SK-N-SH treated with all-trans-retinoic acid at 6 μM for 48 hours (cell line): ENCODE measurements at regions not wholly inside any gene's neighbourhood (a gene's known extent, or its start where the extent isn't known, plus 50 kb on each side); places are given as distances from the start of the nearest gene placed in this dataset.

Experiments
- ATAC-seq: fragments of 200-7000 bp; cut with Tn5 transposase; 3 replicates; pipeline ENCODE4 v1.9.1; 2020; ENCODE audit warnings: mild to moderate bottlenecking, moderate library complexity
- ARNTL ChIP-seq: fragments of 450-650 bp; formaldehyde crosslinking; IDR thresholded peaks from 2 replicates; pipeline ENCODE4 v1.5.0; 2020; ENCODE audit warnings: low read depth, mild to moderate bottlenecking, moderate library complexity, borderline replicate concordance
- BACH2 ChIP-seq: fragments of 250-450 bp; sonication (Bioruptor Pico); IDR thresholded peaks from 2 replicates; pipeline ENCODE4 v1.9.0; 2021; ENCODE audit warnings: mild to moderate bottlenecking, borderline replicate concordance
- CSRNP3 ChIP-seq: fragments of 250-450 bp; sonication (Bioruptor Pico); IDR thresholded peaks from 2 replicates; pipeline ENCODE4 v1.5.1; 2021; ENCODE audit warnings: mild to moderate bottlenecking, moderate library complexity
- ESRRG ChIP-seq: fragments of 250-450 bp; sonication (Bioruptor Pico); IDR thresholded peaks from 2 replicates; pipeline ENCODE4 v1.6.1; 2021; ENCODE audit warnings: mild to moderate bottlenecking
- GLIS3 ChIP-seq: fragments of 250-450 bp; sonication (Bioruptor Pico); IDR thresholded peaks from 2 replicates; pipeline ENCODE4 v1.5.0; 2020; ENCODE audit warnings: mild to moderate bottlenecking, moderate library complexity
- ISL1 ChIP-seq: fragments of 250-450 bp; sonication (Bioruptor Pico); IDR thresholded peaks from 2 replicates; pipeline ENCODE4 v2.1.2; 2022; ENCODE audit warnings: mild to moderate bottlenecking, moderate library complexity
- OSR1 ChIP-seq: fragments of 250-450 bp; sonication (Bioruptor Pico); IDR thresholded peaks from 2 replicates; pipeline ENCODE4 v1.8.0; 2022; ENCODE audit warnings: moderate library complexity, mild to moderate bottlenecking, inconsistent platforms
- POU6F1 ChIP-seq: fragments of 250-450 bp; sonication (Bioruptor Pico); IDR thresholded peaks from 2 replicates; pipeline ENCODE4 v1.8.0; 2021; ENCODE audit warnings: low read depth, mild to moderate bottlenecking, moderate library complexity, borderline replicate concordance
- PPARA ChIP-seq: fragments of 250-450 bp; sonication (Bioruptor Pico); IDR thresholded peaks from 2 replicates; pipeline ENCODE4 v1.5.0; 2020; ENCODE audit warnings: mild to moderate bottlenecking, borderline replicate concordance
- RARB ChIP-seq: fragments of 250-450 bp; sonication (Bioruptor Pico); IDR thresholded peaks from 2 replicates; pipeline ENCODE4 v1.8.0; 2021; ENCODE audit warnings: mild to moderate bottlenecking, moderate library complexity
- TCF4 ChIP-seq: fragments of 250-450 bp; sonication (Bioruptor Pico); IDR thresholded peaks from 2 replicates; pipeline ENCODE4 v1.8.0; 2021; ENCODE audit warnings: mild to moderate bottlenecking, moderate library complexity, borderline replicate concordance
- TOX ChIP-seq: fragments of 250-450 bp; sonication (Bioruptor Pico); IDR thresholded peaks from 2 replicates; pipeline ENCODE4 v1.8.0; 2021; ENCODE audit warnings: mild to moderate bottlenecking, moderate library complexity, borderline replicate concordance
- TSHZ2 ChIP-seq: fragments of 250-450 bp; sonication (Bioruptor Pico); IDR thresholded peaks from 2 replicates; pipeline ENCODE4 v1.5.0; 2020; ENCODE audit warnings: mild to moderate bottlenecking, moderate library complexity
- ZC3H10 ChIP-seq: fragments of 250-450 bp; sonication (Bioruptor Pico); IDR thresholded peaks from 2 replicates; pipeline ENCODE4 v1.5.1; 2021; ENCODE audit warnings: mild to moderate bottlenecking, moderate library complexity
- ZFP3 ChIP-seq: fragments of 250-450 bp; sonication (Bioruptor Pico); IDR thresholded peaks from 2 replicates; pipeline ENCODE4 v1.5.0; 2020; ENCODE audit warnings: mild to moderate bottlenecking, moderate library complexity
- ZFP30 ChIP-seq: fragments of 450-650 bp; formaldehyde crosslinking; IDR thresholded peaks from 2 replicates; pipeline ENCODE4 v1.5.0; 2022; ENCODE audit warnings: mild to moderate bottlenecking, moderate library complexity
- ZNF565 ChIP-seq: fragments of 450-650 bp; formaldehyde crosslinking; conservative IDR thresholded peaks from 2 replicates; pipeline ENCODE4 v1.5.0; 2020; ENCODE audit warnings: low read depth, mild to moderate bottlenecking, moderate library complexity
- ZNF70 ChIP-seq: fragments of 450-650 bp; formaldehyde crosslinking; IDR thresholded peaks from 2 replicates; pipeline ENCODE4 v1.5.0; 2020; ENCODE audit warnings: mild to moderate bottlenecking, moderate library complexity
- ZNF8 ChIP-seq: fragments of 450-650 bp; formaldehyde crosslinking; IDR thresholded peaks from 2 replicates; pipeline ENCODE4 v1.5.0; 2020; ENCODE audit warnings: mild to moderate bottlenecking, moderate library complexity
- TF ChIP-seq, protein P1 (sequence below): fragments of 250-450 bp; sonication (Bioruptor Pico); IDR thresholded peaks from 2 replicates; pipeline ENCODE4 v1.5.1; 2020; ENCODE audit warnings: low read depth, mild to moderate bottlenecking, moderate library complexity
- TF ChIP-seq, protein P2 (sequence below): fragments of 250-450 bp; sonication (Bioruptor Pico); IDR thresholded peaks from 2 replicates; pipeline ENCODE4 v1.8.0; 2020; ENCODE audit warnings: mild to moderate bottlenecking, moderate library complexity, borderline replicate concordance

DNA sequence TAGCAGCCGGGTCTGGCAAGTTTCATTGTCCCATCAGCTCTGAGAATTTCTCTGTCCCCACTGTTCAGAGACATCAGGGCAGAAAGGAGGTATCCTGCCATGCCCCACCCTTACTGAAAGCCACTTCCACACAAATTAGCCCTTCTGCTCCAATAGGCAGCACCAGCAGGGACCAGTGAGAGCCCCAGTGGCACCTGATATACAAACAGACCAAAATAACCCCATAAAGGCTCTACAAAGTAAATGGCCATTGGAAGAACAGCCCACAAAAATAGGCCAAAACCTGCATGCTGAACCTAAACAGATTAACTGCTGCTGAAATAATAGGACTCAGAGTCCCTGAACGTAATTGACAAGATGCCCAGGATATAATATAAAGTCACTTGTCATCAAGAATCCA lies 199.9 kb downstream of the TMEM200A start:
- no peak for TF ChIP-seq ZFP30
- no peak for TF ChIP-seq PPARA (CRISPR knock-in tag)
- TF ChIP-seq POU6F1, result no peak
- no peak for TF ChIP-seq OSR1
- TF ChIP-seq, protein P1, sequence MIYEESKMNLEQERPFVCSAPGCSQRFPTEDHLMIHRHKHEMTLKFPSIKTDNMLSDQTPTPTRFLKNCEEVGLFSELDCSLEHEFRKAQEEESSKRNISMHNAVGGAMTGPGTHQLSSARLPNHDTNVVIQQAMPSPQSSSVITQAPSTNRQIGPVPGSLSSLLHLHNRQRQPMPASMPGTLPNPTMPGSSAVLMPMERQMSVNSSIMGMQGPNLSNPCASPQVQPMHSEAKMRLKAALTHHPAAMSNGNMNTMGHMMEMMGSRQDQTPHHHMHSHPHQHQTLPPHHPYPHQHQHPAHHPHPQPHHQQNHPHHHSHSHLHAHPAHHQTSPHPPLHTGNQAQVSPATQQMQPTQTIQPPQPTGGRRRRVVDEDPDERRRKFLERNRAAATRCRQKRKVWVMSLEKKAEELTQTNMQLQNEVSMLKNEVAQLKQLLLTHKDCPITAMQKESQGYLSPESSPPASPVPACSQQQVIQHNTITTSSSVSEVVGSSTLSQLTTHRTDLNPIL, result no peak
- TF ChIP-seq RARB (CRISPR knock-in tag), result no peak
- TF ChIP-seq ZNF565 (CRISPR knock-in tag), result no peak
- no peak for TF ChIP-seq TSHZ2
- TF ChIP-seq, protein P2, sequence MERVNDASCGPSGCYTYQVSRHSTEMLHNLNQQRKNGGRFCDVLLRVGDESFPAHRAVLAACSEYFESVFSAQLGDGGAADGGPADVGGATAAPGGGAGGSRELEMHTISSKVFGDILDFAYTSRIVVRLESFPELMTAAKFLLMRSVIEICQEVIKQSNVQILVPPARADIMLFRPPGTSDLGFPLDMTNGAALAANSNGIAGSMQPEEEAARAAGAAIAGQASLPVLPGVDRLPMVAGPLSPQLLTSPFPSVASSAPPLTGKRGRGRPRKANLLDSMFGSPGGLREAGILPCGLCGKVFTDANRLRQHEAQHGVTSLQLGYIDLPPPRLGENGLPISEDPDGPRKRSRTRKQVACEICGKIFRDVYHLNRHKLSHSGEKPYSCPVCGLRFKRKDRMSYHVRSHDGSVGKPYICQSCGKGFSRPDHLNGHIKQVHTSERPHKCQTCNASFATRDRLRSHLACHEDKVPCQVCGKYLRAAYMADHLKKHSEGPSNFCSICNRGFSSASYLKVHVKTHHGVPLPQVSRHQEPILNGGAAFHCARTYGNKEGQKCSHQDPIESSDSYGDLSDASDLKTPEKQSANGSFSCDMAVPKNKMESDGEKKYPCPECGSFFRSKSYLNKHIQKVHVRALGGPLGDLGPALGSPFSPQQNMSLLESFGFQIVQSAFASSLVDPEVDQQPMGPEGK, result no peak
- no peak for TF ChIP-seq ISL1 (CRISPR knock-in tag)
- no peak for TF ChIP-seq ZFP3 (CRISPR knock-in tag)
- no peak for TF ChIP-seq ZNF8 (CRISPR knock-in tag)

DNA sequence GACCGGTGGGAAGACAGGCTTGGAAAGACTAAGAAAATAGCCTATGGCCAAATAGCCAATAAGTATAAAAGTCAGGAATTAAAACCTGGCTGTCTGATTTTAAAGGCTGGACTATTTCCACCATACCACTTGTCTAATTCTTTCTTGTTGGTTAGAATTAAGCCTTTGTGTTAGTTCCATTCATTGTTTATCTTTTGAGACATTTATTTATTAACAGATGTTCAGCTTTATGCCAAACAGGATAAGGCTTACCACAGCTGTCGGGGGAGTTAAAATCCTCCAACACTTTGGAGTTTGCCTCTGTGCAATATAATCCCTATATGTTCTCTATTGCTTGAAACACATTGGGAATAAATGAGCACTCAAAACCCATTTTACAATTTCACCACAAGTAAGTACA lies 208.3 kb downstream of the TMEM200A start:
- no peak for TF ChIP-seq POU6F1
- no peak for TF ChIP-seq ZFP30
- TF ChIP-seq GLIS3 (CRISPR knock-in tag), result no peak
- no peak for TF ChIP-seq BACH2
- no peak for TF ChIP-seq ESRRG (CRISPR knock-in tag)
- no peak for TF ChIP-seq PPARA (CRISPR knock-in tag)
- no peak for TF ChIP-seq TSHZ2
- TF ChIP-seq ZNF70 (CRISPR knock-in tag), result no peak
- no peak for TF ChIP-seq ZC3H10 (CRISPR knock-in tag)
- no peak for TF ChIP-seq TCF4 (CRISPR knock-in tag)
- TF ChIP-seq OSR1, result no peak
- no peak for TF ChIP-seq TOX (CRISPR knock-in tag)
- TF ChIP-seq ZNF565 (CRISPR knock-in tag), result no peak
- TF ChIP-seq ARNTL (CRISPR knock-in tag), result no peak
- no peak for TF ChIP-seq ZFP3 (CRISPR knock-in tag)
- TF ChIP-seq CSRNP3 (CRISPR knock-in tag), result no peak
- TF ChIP-seq, all 23 proteins: peak for 0

More for the DNA sequence above, 199.9 kb downstream of the TMEM200A start:
- no peak for ATAC-seq

More for the DNA sequence above, 208.3 kb downstream of the TMEM200A start:
- no peak for ATAC-seq
